ENCODE measurements at regions not wholly inside any gene's neighbourhood (a gene's known extent, or its start where the extent isn't known, plus 50 kb on each side); places are given as distances from the start of the nearest gene placed in this dataset.

DNA sequence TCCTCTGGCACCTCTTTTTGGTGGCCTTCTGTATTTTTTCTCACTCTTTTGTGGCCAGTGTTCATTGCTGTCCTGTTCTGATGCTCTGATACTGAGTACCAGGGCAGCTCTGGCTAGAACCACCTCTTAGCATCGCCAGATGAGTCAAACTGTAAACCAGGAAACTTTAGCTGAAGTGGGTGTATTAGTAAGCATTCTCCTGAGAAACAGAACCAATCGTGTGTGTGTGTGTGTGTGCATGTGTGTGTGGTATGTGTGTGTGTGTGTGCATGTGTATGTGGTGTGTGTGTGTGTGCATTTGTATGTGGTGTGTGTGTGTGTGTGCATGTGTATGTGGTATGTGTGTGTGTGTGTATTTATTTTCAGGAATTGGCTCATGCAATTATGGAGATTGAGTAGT lies 166.3 kb upstream of the SKOR2 start:
- WGBS (ENCODE audit: low lambda C conversion rate, missing lambda C conversion rate) = 86% methylated on average over 2 of the region's 2 CpGs
- no peak overlapping the region for H3K27ac ChIP-seq
- no peak overlapping the region for H3K4me2 ChIP-seq
- no peak overlapping the region for H3K4me3 ChIP-seq
- no peaks in the 10 kb centered on the region for H3K4me1 ChIP-seq (ENCODE audit: insufficient read depth)
- H3K9me2 ChIP-seq (replicated peaks; ENCODE audit: insufficient read depth) = no peaks in the 10 kb centered on the region
- TF ChIP-seq EZH2 (IDR thresholded peaks at IDR 0.05; ENCODE audit: borderline replicate concordance) (no peak), EZH2phosphoT487 (IDR thresholded peaks at IDR 0.05; ENCODE audit: low read depth, severe bottlenecking, unreplicated experiment) (no peak), CTCF (IDR thresholded peaks at IDR 0.05; ENCODE audit: poor library complexity) (no peak)
- peaks cover 19% of the 10 kb centered on the region for H3K27me3 ChIP-seq
- H3K9me3 ChIP-seq (ENCODE audit: low read depth) = no peaks in the 10 kb centered on the region
- H4K20me1 ChIP-seq (ENCODE audit: insufficient read depth, poor library complexity, severe bottlenecking) = no peaks in the 10 kb centered on the region
- no peaks in the 10 kb centered on the region for H3K79me2 ChIP-seq
- DNase-seq (ENCODE audit: low spot score) = no peak
- H3K36me3 ChIP-seq (replicated peaks; ENCODE audit: insufficient read depth, low read depth) = no peaks in the 10 kb centered on the region
- H2AFZ ChIP-seq = no peak overlapping the region

DNA sequence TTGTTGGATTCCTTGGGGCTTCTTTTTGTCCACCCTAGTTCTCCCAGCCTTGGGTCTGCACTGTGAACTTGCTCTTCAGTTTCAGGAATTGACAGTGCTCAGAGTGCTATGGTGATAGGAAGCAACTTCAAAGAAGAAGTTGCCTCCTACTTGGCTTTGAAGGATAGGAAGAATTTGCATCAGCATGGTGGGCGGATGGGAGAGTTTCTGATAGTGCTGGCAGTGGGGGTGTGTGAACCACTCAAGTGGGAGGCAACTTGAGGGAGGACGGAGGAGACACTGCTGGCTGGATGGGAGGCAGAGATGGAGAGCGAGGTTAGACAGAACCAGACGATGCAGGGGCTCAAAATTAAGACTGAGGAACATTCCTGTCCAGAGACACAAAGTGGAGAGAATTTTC lies 164.4 kb upstream of the SKOR2 start:
- Histone ChIP-seq H4K20me1 (ENCODE audit: insufficient read depth, poor library complexity, severe bottlenecking) (no peaks in the 10 kb centered on the region), H3K27ac (no peak overlapping the region), H3K9me3 (ENCODE audit: low read depth) (no peaks in the 10 kb centered on the region), H3K4me2 (no peak overlapping the region), H3K9me2 (replicated peaks; ENCODE audit: insufficient read depth) (no peaks in the 10 kb centered on the region), H3K4me3 (no peak overlapping the region), H3K79me2 (no peaks in the 10 kb centered on the region), H3K36me3 (replicated peaks; ENCODE audit: insufficient read depth, low read depth) (no peaks in the 10 kb centered on the region), H2AFZ (no peak overlapping the region), H3K4me1 (ENCODE audit: insufficient read depth) (no peaks in the 10 kb centered on the region), H3K27me3 (peaks cover 19% of the 10 kb centered on the region)
- no peak for DNase-seq (ENCODE audit: low spot score)
- TF ChIP-seq EZH2phosphoT487 (IDR thresholded peaks at IDR 0.05; ENCODE audit: low read depth, severe bottlenecking, unreplicated experiment) = no peak
- whole genome bisulfite sequencing (ENCODE audit: low lambda C conversion rate, missing lambda C conversion rate) = 55% methylated on average over 4 of the region's 4 CpGs

- TF ChIP-seq EZH2 (IDR thresholded peaks at IDR 0.05; ENCODE audit: borderline replicate concordance) = no peak
- TF ChIP-seq EZH2phosphoT487 (IDR thresholded peaks at IDR 0.05; ENCODE audit: low read depth, severe bottlenecking, unreplicated experiment) = no peak
- no peak for TF ChIP-seq CTCF (IDR thresholded peaks at IDR 0.05; ENCODE audit: poor library complexity)
- no peak overlapping the region for H3K27ac ChIP-seq
- H4K20me1 ChIP-seq (ENCODE audit: insufficient read depth, poor library complexity, severe bottlenecking) = no peaks in the 10 kb centered on the region
- H3K79me2 ChIP-seq = no peaks in the 10 kb centered on the region
- no peak overlapping the region for H3K4me3 ChIP-seq
- H2AFZ ChIP-seq = no peak overlapping the region
- no peaks in the 10 kb centered on the region for H3K4me1 ChIP-seq (ENCODE audit: insufficient read depth)
- no peaks in the 10 kb centered on the region for H3K9me3 ChIP-seq (ENCODE audit: low read depth)
- H3K27me3 ChIP-seq = peaks cover 4% of the 10 kb centered on the region
- WGBS (ENCODE audit: low lambda C conversion rate, missing lambda C conversion rate) = 60% methylated on average over 2 of the region's 2 CpGs
- peak; percentile 26 for DNase-seq (ENCODE audit: low spot score)
- H3K4me2 ChIP-seq = no peak overlapping the region
- no peaks in the 10 kb centered on the region for H3K36me3 ChIP-seq (replicated peaks; ENCODE audit: insufficient read depth, low read depth)
- no peaks in the 10 kb centered on the region for H3K9me2 ChIP-seq (replicated peaks; ENCODE audit: insufficient read depth)
Measured at GRCh38 chr18:47413327-47413726, 161.9 kb upstream of the SKOR2 start.

GRCh38 chr18:47412924-47413323 lies 161.5 kb upstream of the SKOR2 start:
- Histone ChIP-seq H2AFZ (no peak overlapping the region), H4K20me1 (ENCODE audit: insufficient read depth, poor library complexity, severe bottlenecking) (no peaks in the 10 kb centered on the region), H3K4me3 (no peak overlapping the region), H3K9me2 (replicated peaks; ENCODE audit: insufficient read depth) (no peaks in the 10 kb centered on the region), H3K27me3 (peaks cover 4% of the 10 kb centered on the region), H3K4me2 (no peak overlapping the region), H3K36me3 (replicated peaks; ENCODE audit: insufficient read depth, low read depth) (no peaks in the 10 kb centered on the region), H3K4me1 (ENCODE audit: insufficient read depth) (no peaks in the 10 kb centered on the region), H3K79me2 (no peaks in the 10 kb centered on the region), H3K9me3 (ENCODE audit: low read depth) (no peaks in the 10 kb centered on the region), H3K27ac (no peak overlapping the region)
- WGBS (ENCODE audit: low lambda C conversion rate, missing lambda C conversion rate) = 85% methylated on average over 1 of the region's 1 CpG
- TF ChIP-seq CTCF (IDR thresholded peaks at IDR 0.05; ENCODE audit: poor library complexity) = no peak
- no peak for TF ChIP-seq EZH2 (IDR thresholded peaks at IDR 0.05; ENCODE audit: borderline replicate concordance)
- TF ChIP-seq EZH2phosphoT487 (IDR thresholded peaks at IDR 0.05; ENCODE audit: low read depth, severe bottlenecking, unreplicated experiment) = no peak
- DNase-seq (ENCODE audit: low spot score) = no peak

All from hepatocyte (in vitro differentiated cells).